ENCODE measurements at regions not wholly inside any gene's neighbourhood (a gene's known extent, or its start where the extent isn't known, plus 50 kb on each side); places are given as distances from the start of the nearest gene placed in this dataset.
"Not testable (repeated sequence)": the region's sequence is repeated elsewhere in the genome, so short reads cannot be mapped to it uniquely, and the experiment has no call there.

- H3K27me3 ChIP-seq (ENCODE audit: control insufficient read depth in 2 of 2, insufficient read depth in 1 of 2, low read length in 1 of 2); H3K9me3 ChIP-seq (ENCODE audit: control insufficient read depth in 2 of 2, insufficient read depth in 1 of 2, low read length in 1 of 2); H3K27ac ChIP-seq (ENCODE audit: low read depth in 1 of 2, low read length in 1 of 2); H3K4me1 ChIP-seq (ENCODE audit: control insufficient read depth in 2 of 2, insufficient read depth in 2 of 2, low read length in 2 of 2); H3K4me3 ChIP-seq (ENCODE audit: low read length in 2 of 2); DNase-seq (ENCODE audit: low read depth in 6 of 9, low spot score in 9 of 9); H3K36me3 ChIP-seq (ENCODE audit: control insufficient read depth in 2 of 2, insufficient read depth in 2 of 2, low read length in 1 of 2): not testable (repeated sequence)
- WGBS: no CpG with 5 or more reads among the region's 8 CpGs
Observed at GRCh38 chr22:16352637-16353036, 240.0 kb downstream of the CCT8L2 start.

GRCh38 chr22:16347083-16347482 lies 245.5 kb downstream of the CCT8L2 start:
- not testable (repeated sequence) for H3K27ac ChIP-seq (ENCODE audit: low read depth in 1 of 2, low read length in 1 of 2); H3K27me3 ChIP-seq (ENCODE audit: control insufficient read depth in 2 of 2, insufficient read depth in 1 of 2, low read length in 1 of 2); H3K4me1 ChIP-seq (ENCODE audit: control insufficient read depth in 2 of 2, insufficient read depth in 2 of 2, low read length in 2 of 2); DNase-seq (ENCODE audit: low read depth in 6 of 9, low spot score in 9 of 9); H3K36me3 ChIP-seq (ENCODE audit: control insufficient read depth in 2 of 2, insufficient read depth in 2 of 2, low read length in 1 of 2); H3K9me3 ChIP-seq (ENCODE audit: control insufficient read depth in 2 of 2, insufficient read depth in 1 of 2, low read length in 1 of 2); H3K4me3 ChIP-seq (ENCODE audit: low read length in 2 of 2)
- WGBS: no CpG with 5 or more reads among the region's 7 CpGs

GRCh38 chr22:16315565-16315964 lies 277.0 kb downstream of the CCT8L2 start:
- WGBS: no CpG with 5 or more reads among the region's 15 CpGs
- H3K9me3 ChIP-seq (ENCODE audit: control insufficient read depth in 2 of 2, insufficient read depth in 1 of 2, low read length in 1 of 2); H3K4me1 ChIP-seq (ENCODE audit: control insufficient read depth in 2 of 2, insufficient read depth in 2 of 2, low read length in 2 of 2); H3K36me3 ChIP-seq (ENCODE audit: control insufficient read depth in 2 of 2, insufficient read depth in 2 of 2, low read length in 1 of 2); H3K27ac ChIP-seq (ENCODE audit: low read depth in 1 of 2, low read length in 1 of 2); DNase-seq (ENCODE audit: low read depth in 6 of 9, low spot score in 9 of 9); H3K27me3 ChIP-seq (ENCODE audit: control insufficient read depth in 2 of 2, insufficient read depth in 1 of 2, low read length in 1 of 2); H3K4me3 ChIP-seq (ENCODE audit: low read length in 2 of 2): not testable (repeated sequence)
